IPS-15b (cell line): ENCODE measurements at regions not wholly inside any gene's neighbourhood (a gene's known extent, or its start where the extent isn't known, plus 50 kb on each side); places are given as distances from the start of the nearest gene placed in this dataset.

Experiments
- H3K27me3 ChIP-seq: one replicate; pipeline ENCODE4 v1.6.1; 2013; ENCODE audit warnings: low read length; ENCODE audit not compliant: control insufficient read depth, insufficient read depth
- H3K36me3 ChIP-seq: one replicate; pipeline ENCODE4 v1.6.1; 2013; ENCODE audit warnings: low read length; ENCODE audit not compliant: control insufficient read depth, insufficient read depth
- H3K4me1 ChIP-seq: one replicate; pipeline ENCODE4 v1.6.1; 2013; ENCODE audit warnings: mild to moderate bottlenecking, low read length; ENCODE audit not compliant: control insufficient read depth, insufficient read depth
- H3K4me3 ChIP-seq: one replicate; pipeline ENCODE4 v1.5.1; 2013; ENCODE audit warnings: low read depth, low read length
- H3K9ac ChIP-seq: one replicate; pipeline ENCODE4 v1.6.1; 2013; ENCODE audit warnings: low read depth, mild to moderate bottlenecking, low read length
- H3K9me3 ChIP-seq: one replicate; pipeline ENCODE4 v1.6.1; 2013; ENCODE audit warnings: mild to moderate bottlenecking, low read length; ENCODE audit not compliant: control insufficient read depth, insufficient read depth

GRCh38 chr6:167493310-167493709, 168.4 kb downstream of the TTLL2 start:
- Histone ChIP-seq H3K4me3 (no peak overlapping the region), H3K36me3 (no peaks in the 10 kb centered on the region), H3K9me3 (no peaks in the 10 kb centered on the region), H3K27me3 (no peaks in the 10 kb centered on the region), H3K9ac (no peak overlapping the region), H3K4me1 (peaks cover 6% of the 10 kb centered on the region)

DNA sequence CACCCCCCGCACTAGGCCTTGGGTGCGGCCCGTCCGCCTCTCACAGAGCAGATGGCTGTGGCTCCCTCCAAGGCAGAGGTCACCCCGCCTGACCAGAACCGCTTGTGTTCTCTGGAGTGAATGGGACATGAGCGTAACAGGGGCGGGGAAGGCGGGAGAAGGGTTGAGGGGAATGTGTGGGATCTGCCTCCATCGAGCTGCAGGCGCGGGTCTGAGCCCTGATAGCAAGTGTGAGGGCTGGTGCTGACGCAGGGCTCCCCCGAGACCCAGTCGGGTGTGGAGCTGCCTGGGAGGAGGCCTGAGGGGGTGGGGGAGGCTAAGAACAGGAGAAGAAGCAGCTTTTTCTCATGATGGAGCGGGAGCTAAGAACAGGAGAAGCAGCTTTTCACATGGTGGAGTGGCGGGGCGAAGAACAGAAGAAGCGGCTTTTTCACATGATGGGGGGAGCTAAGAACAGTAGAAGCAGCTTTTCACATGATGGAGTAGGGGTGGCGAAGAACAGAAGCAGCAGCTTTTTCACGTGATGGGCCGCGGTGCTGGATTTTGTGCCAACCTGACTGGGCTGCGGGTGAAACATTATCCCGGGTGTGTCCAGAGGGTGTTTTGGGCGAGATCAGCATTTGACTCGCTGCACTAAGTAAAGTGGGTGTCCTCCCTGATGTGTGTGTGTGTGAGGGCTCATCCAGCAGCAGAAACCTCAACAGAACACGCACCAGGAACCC, 169.3 kb downstream of the TTLL2 start:
- Histone ChIP-seq H3K36me3 (no peaks in the 10 kb centered on the region), H3K9me3 (no peaks in the 10 kb centered on the region), H3K4me3 (no peak overlapping the region), H3K9ac (no peak overlapping the region), H3K27me3 (no peaks in the 10 kb centered on the region), H3K4me1 (peaks cover 6% of the 10 kb centered on the region)

GRCh38 chr6:167494698-167495435, 170.0 kb downstream of the TTLL2 start:
- Histone ChIP-seq H3K27me3 (no peaks in the 10 kb centered on the region), H3K4me3 (no peak overlapping the region), H3K4me1 (peaks cover 6% of the 10 kb centered on the region), H3K9ac (no peak overlapping the region), H3K9me3 (no peaks in the 10 kb centered on the region), H3K36me3 (no peaks in the 10 kb centered on the region)

- no peak overlapping the region for H3K9ac ChIP-seq
- H3K4me3 ChIP-seq = no peak overlapping the region
- H3K27me3 ChIP-seq = no peaks in the 10 kb centered on the region
- no peaks in the 10 kb centered on the region for H3K9me3 ChIP-seq
- no peaks in the 10 kb centered on the region for H3K36me3 ChIP-seq
- peaks cover 6% of the 10 kb centered on the region for H3K4me1 ChIP-seq
Measured at GRCh38 chr6:167495506-167496401, 170.9 kb downstream of the TTLL2 start.

DNA sequence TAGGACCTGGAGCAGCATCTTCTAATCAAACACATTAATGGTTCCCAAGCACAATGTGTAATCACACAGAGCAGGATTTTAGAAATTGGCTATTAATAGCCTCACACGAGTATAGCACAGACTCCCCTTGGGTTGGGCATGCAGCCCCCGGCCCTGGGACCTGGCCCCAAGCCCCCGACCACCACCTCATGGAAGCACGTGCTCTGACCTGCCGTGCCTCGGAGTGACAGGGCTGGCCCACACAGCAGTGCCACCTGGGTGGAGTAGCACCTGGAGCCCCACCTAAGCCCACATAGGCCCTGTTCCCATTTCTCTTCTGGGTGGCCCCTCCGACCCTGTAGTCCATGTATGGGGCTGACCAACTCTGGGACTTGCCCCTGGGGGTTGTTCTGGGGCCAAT, 171.8 kb downstream of the TTLL2 start:
- Histone ChIP-seq H3K9ac (no peak overlapping the region), H3K4me1 (peaks cover 6% of the 10 kb centered on the region), H3K27me3 (no peaks in the 10 kb centered on the region), H3K9me3 (no peaks in the 10 kb centered on the region), H3K36me3 (no peaks in the 10 kb centered on the region), H3K4me3 (no peak overlapping the region)

- H3K4me3 ChIP-seq = no peak overlapping the region
- no peak overlapping the region for H3K9ac ChIP-seq
- no peaks in the 10 kb centered on the region for H3K36me3 ChIP-seq
- peaks cover 6% of the 10 kb centered on the region for H3K4me1 ChIP-seq
- no peaks in the 10 kb centered on the region for H3K9me3 ChIP-seq
- no peaks in the 10 kb centered on the region for H3K27me3 ChIP-seq
Measured at GRCh38 chr6:167497428-167498056, 172.7 kb downstream of the TTLL2 start.

DNA sequence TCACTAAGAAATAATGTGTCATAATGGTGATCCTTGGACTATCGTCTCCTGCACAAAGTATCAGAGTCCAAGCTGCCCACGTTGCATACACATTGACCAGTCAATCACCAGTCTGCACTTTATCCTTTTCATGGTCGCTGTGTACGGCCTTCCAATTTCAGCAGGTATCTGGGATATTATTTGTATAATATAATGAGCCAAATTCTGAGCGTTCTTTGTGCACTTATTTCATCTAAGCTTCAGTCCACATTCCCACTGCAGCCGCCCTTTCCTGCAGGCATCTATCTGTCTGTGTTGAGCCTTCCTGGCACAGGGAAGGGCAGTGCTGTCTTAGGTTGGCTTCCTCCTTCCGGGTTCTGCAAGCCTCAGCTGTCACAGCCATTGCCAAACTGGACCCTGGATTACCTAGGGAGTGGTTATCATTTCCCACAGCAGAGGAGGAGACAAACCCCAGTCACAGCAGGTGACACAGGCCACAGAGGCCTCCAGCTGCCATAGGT, 174.3 kb downstream of the TTLL2 start:
- Histone ChIP-seq H3K4me1 (peaks cover 6% of the 10 kb centered on the region), H3K9me3 (no peaks in the 10 kb centered on the region)

GRCh38 chr6:167500961-167501360, 176.1 kb downstream of the TTLL2 start:
- Histone ChIP-seq H3K9ac (no peak overlapping the region), H3K27me3 (no peaks in the 10 kb centered on the region), H3K9me3 (no peaks in the 10 kb centered on the region), H3K36me3 (no peaks in the 10 kb centered on the region), H3K4me3 (no peak overlapping the region), H3K4me1 (peaks cover 2% of the 10 kb centered on the region)

More for the DNA sequence above, 174.3 kb downstream of the TTLL2 start:
- H3K36me3 ChIP-seq = no peaks in the 10 kb centered on the region
- no peaks in the 10 kb centered on the region for H3K27me3 ChIP-seq
- no peak overlapping the region for H3K9ac ChIP-seq
- H3K4me3 ChIP-seq = no peak overlapping the region

DNA sequence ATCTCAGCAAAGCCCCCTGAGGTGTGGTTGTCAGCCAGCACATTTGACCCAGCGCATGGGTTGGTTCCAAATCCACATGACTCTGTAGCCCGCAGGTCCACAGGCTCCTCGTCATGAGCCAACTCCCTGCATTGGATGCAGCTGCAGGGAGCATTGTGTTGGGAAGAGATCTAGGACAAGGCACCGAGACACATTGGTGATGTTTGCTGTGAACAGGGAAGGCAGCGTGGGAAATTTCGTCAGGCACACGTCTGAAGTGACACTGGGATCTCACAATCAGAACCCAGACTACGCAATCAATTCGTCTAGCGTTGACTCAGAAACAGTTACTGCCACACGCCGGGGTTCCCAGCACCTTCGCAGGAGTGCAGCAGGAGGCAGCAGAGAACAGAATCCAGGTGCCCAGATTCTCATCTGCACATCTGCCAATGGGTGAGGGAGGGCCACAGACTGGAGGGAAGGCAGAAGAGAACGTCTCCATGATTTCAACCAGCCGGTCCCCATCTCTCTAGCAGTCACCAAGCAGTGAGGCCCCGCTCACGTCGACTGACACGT, 177.0 kb downstream of the TTLL2 start:
- no peaks in the 10 kb centered on the region for H3K9me3 ChIP-seq
- no peaks in the 10 kb centered on the region for H3K36me3 ChIP-seq
- no peaks in the 10 kb centered on the region for H3K4me1 ChIP-seq
- no peaks in the 10 kb centered on the region for H3K27me3 ChIP-seq
- H3K4me3 ChIP-seq = no peak overlapping the region
- H3K9ac ChIP-seq = no peak overlapping the region

DNA sequence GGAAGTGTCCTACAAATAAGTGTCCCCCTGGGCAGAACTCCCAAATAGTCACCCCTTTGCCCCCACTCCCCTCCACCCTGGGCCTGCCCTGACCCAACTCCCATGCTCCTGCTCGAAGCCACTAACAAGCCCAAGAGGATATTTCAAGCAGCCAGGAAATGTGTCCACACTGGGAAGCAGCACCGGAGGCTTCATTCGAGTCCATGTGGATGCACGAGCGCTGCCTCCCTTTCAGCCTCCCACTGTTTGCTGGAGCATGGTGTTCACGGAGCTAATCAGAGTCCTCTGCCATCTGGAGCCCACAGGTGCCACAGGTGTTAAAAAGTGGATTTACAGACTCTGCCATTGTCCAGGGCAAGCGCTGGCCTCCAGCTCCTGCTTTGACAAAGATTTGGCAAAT, 177.6 kb downstream of the TTLL2 start:
- H3K36me3 ChIP-seq = no peaks in the 10 kb centered on the region
- H3K4me3 ChIP-seq = no peak overlapping the region
- H3K9ac ChIP-seq = no peak overlapping the region
- H3K4me1 ChIP-seq = no peaks in the 10 kb centered on the region
- H3K9me3 ChIP-seq = no peaks in the 10 kb centered on the region
- no peaks in the 10 kb centered on the region for H3K27me3 ChIP-seq

- H3K27me3 ChIP-seq = no peaks in the 10 kb centered on the region
Measured at GRCh38 chr6:167504385-167504961, 179.6 kb downstream of the TTLL2 start.

More at GRCh38 chr6:167504385-167504961, 179.6 kb downstream of the TTLL2 start:
- H3K9me3 ChIP-seq = no peaks in the 10 kb centered on the region
- H3K36me3 ChIP-seq = no peaks in the 10 kb centered on the region
- no peak overlapping the region for H3K9ac ChIP-seq
- no peaks in the 10 kb centered on the region for H3K4me1 ChIP-seq
- no peak overlapping the region for H3K4me3 ChIP-seq
